HCT116 (cell line): ENCODE measurements at regions not wholly inside any gene's neighbourhood (a gene's known extent, or its start where the extent isn't known, plus 50 kb on each side); places are given as distances from the start of the nearest gene placed in this dataset.

ENCODE experiments used
- ATAC-seq: fragments of 200-7000 bp; cut with Tn5 transposase; 2 replicates; pipeline ENCODE4 v1.9.1; 2020; ENCODE audit warnings: mild to moderate bottlenecking, moderate library complexity
- BruUV-seq: library from RNA; stranded (reverse); fragments of 400-500 nt; replicated peaks from 2 replicates; lab custom pipeline; 2021; lab: Mats Ljungman, UMichigan
- CTCF ChIA-PET: fragments of 300-600 bp; sonication (Branson Sonifier 250); formaldehyde crosslinking; loops from one replicate; lab custom pipeline; 2021; ENCODE audit warnings: antibody characterized with exemption; lab: Charles Lee
- POLR2A ChIA-PET: fragments of 300-600, 350-600 bp; sonication (Branson Sonifier 250); formaldehyde crosslinking; loops from one replicate; lab custom pipeline; 2021; ENCODE audit warnings: antibody characterized with exemption; lab: Charles Lee
- RAD21 ChIA-PET, 2 experiments: fragments of 300-600 bp; sonication (Branson Sonifier 250); formaldehyde crosslinking; loops; one replicate each; lab custom pipeline; 2023; ENCODE audit warnings: low total read pairs in 2 of 2; ENCODE audit not compliant: uncharacterized antibody in 2 of 2, unreplicated experiment in 2 of 2, low non-redundant PET in 1 of 2; lab: Charles Lee
- DNase-seq: peaks from one replicate; pipeline ENCODE4 v3.0.0-alpha.2; 2010; ENCODE audit warnings: low read depth, low spot score
- H2AFZ ChIP-seq: fragments of 200-600 bp; shearing (Covaris generic), sonication (generic); 2 replicates; pipeline ENCODE4 v1.6.1; 2017; ENCODE audit warnings: low read depth, mixed run types, mixed read lengths, antibody characterized with exemption, low read length; ENCODE audit not compliant: poor library complexity, severe bottlenecking
- H3K27ac ChIP-seq: 2 replicates; pipeline ENCODE4 v1.5.1; 2012; ENCODE audit warnings: low read depth, low read length
- H3K27me3 ChIP-seq: fragments of 200-600 bp; sonication (generic); 2 replicates; pipeline ENCODE4 v1.6.1; 2016; ENCODE audit warnings: mixed run types, low read length, mixed read lengths; ENCODE audit not compliant: insufficient read depth
- H3K36me3 ChIP-seq, 2 experiments: fragments of 200-500 bp in 1 of 2; fragments of 200-600 bp in 1 of 2; sonication (Bioruptor generic) in 1 of 2; sonication (generic) in 1 of 2; 2 replicates each; pipeline versions ENCODE4 v1.5.1 to v1.6.1; 2014 to 2016; ENCODE audit warnings: low read length in 2 of 2, inconsistent platforms in 1 of 2, mixed read lengths in 1 of 2, mixed run types in 1 of 2; ENCODE audit not compliant: insufficient read depth in 2 of 2, control insufficient read depth in 1 of 2
- H3K4me1 ChIP-seq, 2 experiments: fragments of 200-600 bp in 1 of 2; sonication (generic) in 1 of 2; 2 replicates each; pipeline versions ENCODE4 v1.5.1 to v1.6.1; 2012 to 2017; ENCODE audit warnings: low read length in 2 of 2, inconsistent platforms in 1 of 2, mild to moderate bottlenecking in 1 of 2, mixed read lengths in 1 of 2, mixed run types in 1 of 2, moderate library complexity in 1 of 2; ENCODE audit not compliant: insufficient read depth in 2 of 2, control insufficient read depth in 1 of 2
- H3K4me2 ChIP-seq: fragments of 200-600 bp; sonication (generic); 2 replicates; pipeline ENCODE4 v1.6.1; 2017; ENCODE audit warnings: mixed run types, low read length, mixed read lengths
- H3K4me3 ChIP-seq, 2 experiments: fragments of 200-600 bp in 1 of 2; sonication (generic) in 1 of 2; replicated peaks in 1 of 2; 2 replicates each; pipeline ENCODE4 v1.5.1; 2011 to 2016; ENCODE audit warnings: low read length in 2 of 2, control low read depth in 1 of 2, low read depth in 1 of 2, mild to moderate bottlenecking in 1 of 2, mixed read lengths in 1 of 2, mixed run types in 1 of 2
- H3K79me2 ChIP-seq: fragments of 200-600 bp; sonication (generic); 2 replicates; pipeline ENCODE4 v1.6.1; 2017; ENCODE audit warnings: mild to moderate bottlenecking, mixed run types, low read length, moderate library complexity, mixed read lengths; ENCODE audit not compliant: insufficient read depth
- H3K9ac ChIP-seq: fragments of 200-600 bp; sonication (generic); 2 replicates; pipeline ENCODE4 v1.6.1; 2016; ENCODE audit warnings: low read length, mixed read lengths
- H3K9me2 ChIP-seq: fragments of 200-600 bp; sonication (generic), shearing (Covaris generic); 2 replicates; pipeline ENCODE4 v1.6.1; 2017; ENCODE audit warnings: mixed run types, mild to moderate bottlenecking, moderate library complexity; ENCODE audit not compliant: insufficient read depth
- H3K9me3 ChIP-seq, 2 experiments: fragments of 200-500 bp in 1 of 2; fragments of 200-600 bp in 1 of 2; sonication (Bioruptor generic) in 1 of 2; sonication (generic) in 1 of 2; 2 replicates each; pipeline ENCODE4 v1.6.1; 2014 to 2017; ENCODE audit warnings: low read length in 2 of 2, mixed read lengths in 2 of 2, inconsistent platforms in 1 of 2, low read depth in 1 of 2, mild to moderate bottlenecking in 1 of 2, mixed run types in 1 of 2, moderate library complexity in 1 of 2; ENCODE audit not compliant: control insufficient read depth in 1 of 2, insufficient read depth in 1 of 2
- H4K20me1 ChIP-seq: fragments of 200-600 bp; sonication (generic), shearing (Covaris generic); 2 replicates; pipeline ENCODE4 v1.6.1; 2017; ENCODE audit warnings: mixed run types, mild to moderate bottlenecking, moderate library complexity; ENCODE audit not compliant: insufficient read depth
- EZH2phosphoT487 ChIP-seq: fragments of 200-600 bp; IDR thresholded peaks from 2 replicates; pipeline ENCODE4 v1.6.1; 2018; ENCODE audit warnings: antibody characterized with exemption, borderline replicate concordance
- FOSL1 ChIP-seq: IDR thresholded peaks from 2 replicates; pipeline ENCODE4 v1.6.1; 2012; ENCODE audit warnings: low read depth
- JUND ChIP-seq: IDR thresholded peaks from 2 replicates; pipeline ENCODE4 v1.6.1; 2012
- MAX ChIP-seq: IDR thresholded peaks from 2 replicates; pipeline ENCODE4 v1.6.1; 2012
- REST ChIP-seq: IDR thresholded peaks from 2 replicates; pipeline ENCODE4 v1.6.1; 2012; ENCODE audit warnings: low read depth
- SIN3A ChIP-seq: IDR thresholded peaks from 2 replicates; pipeline ENCODE4 v1.6.1; 2012; ENCODE audit warnings: low read depth
- SRF ChIP-seq: IDR thresholded peaks from 2 replicates; pipeline ENCODE4 v1.6.1; 2012; ENCODE audit warnings: low read depth
- TCF7L2 ChIP-seq: IDR thresholded peaks from 2 replicates; pipeline ENCODE4 v1.7.0; 2011; ENCODE audit warnings: borderline replicate concordance, inconsistent platforms; ENCODE audit not compliant: insufficient read depth, insufficient read length; ENCODE audit errors: extremely low read depth
- ZBTB33 ChIP-seq: IDR thresholded peaks from 2 replicates; pipeline ENCODE4 v1.6.1; 2011; ENCODE audit warnings: mild to moderate bottlenecking, low read length, moderate library complexity; ENCODE audit not compliant: insufficient replicate concordance; ENCODE audit errors: extremely low read depth
- ZFX ChIP-seq: fragments of 450-650 bp; IDR thresholded peaks from 2 replicates; pipeline ENCODE4 v1.6.1; 2017
- ZNF274 ChIP-seq: fragments of 200-500 bp; sonication (Bioruptor generic); IDR thresholded peaks from 2 replicates; pipeline ENCODE4 v1.6.1; 2014; ENCODE audit warnings: mild to moderate bottlenecking, low read depth, low read length, inconsistent platforms
- intact Hi-C: fragments of 100-400 bp; cut with micrococcal nuclease; formaldehyde crosslinking; loops from 2 replicates; pipeline ENCODE4 v1.10.0; 2022

DNA sequence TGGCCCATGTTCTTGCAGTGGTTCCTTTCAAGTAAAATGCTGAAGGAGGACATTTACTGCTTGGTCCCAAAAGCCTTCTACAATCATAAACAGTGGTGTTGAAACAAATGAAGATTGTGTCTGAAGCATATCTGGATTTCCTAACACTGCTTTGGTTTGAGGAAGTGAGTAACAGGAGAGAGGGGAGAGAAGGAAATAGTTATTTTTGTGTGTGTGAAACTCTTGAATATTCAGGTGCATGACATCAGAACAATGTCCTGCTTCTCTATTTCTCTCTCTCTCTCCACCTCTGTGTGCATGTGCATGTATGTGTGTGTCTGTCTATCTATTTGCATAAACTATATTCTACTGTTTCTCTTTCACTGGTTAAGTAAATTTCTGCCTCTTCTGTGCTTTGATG, 61.4 kb upstream of the TNFSF18 start:
- no TSS peak for BruUV-seq
- ATAC-seq = no peak
- Histone ChIP-seq H3K4me3 (no peak overlapping the region), H2AFZ (no peak overlapping the region), H3K4me2 (no peak overlapping the region), H3K9me3 (peaks cover 0 to 9% of the 10 kb centered on the region in 2 experiments; a peak in 1 of 4 replicates), H3K36me3 (no peaks in the 10 kb centered on the region), H3K27ac (no peak overlapping the region), H3K4me1 (peaks cover 0 to 13% of the 10 kb centered on the region in 2 experiments; a peak in 2 of 4 replicates), H3K9me2 (no peaks in the 10 kb centered on the region), H4K20me1 (no peaks in the 10 kb centered on the region), H3K9ac (no peak overlapping the region), H3K79me2 (no peaks in the 10 kb centered on the region), H3K27me3 (no peaks in the 10 kb centered on the region)
- ChIA-PET RAD21 (no interaction called here), CTCF (no interaction called here), POLR2A (no interaction called here)
- TF ChIP-seq MAX (no peak), ZNF274 (no peak), ZBTB33 (no peak), ZFX (no peak), TCF7L2 (no peak), EZH2phosphoT487 (no peak), FOSL1 (no peak), SRF (no peak), REST (no peak), JUND (no peak), SIN3A (no peak)
- DNase-seq = no peak
- intact Hi-C loops = no loop called here
